ENCODE measurements at regions not wholly inside any gene's neighbourhood (a gene's known extent, or its start where the extent isn't known, plus 50 kb on each side); places are given as distances from the start of the nearest gene placed in this dataset.
A peak's percentile ranks its signal among the peaks of the same experiment; 100 is the strongest.

- no peak overlapping the region for H3K27ac ChIP-seq (ENCODE audit: low read depth, low read length)
- no peaks in the 10 kb centered on the region for H3K9me3 ChIP-seq (ENCODE audit: low read depth, low read length)
- no peak for DNase-seq (ENCODE audit: insufficient read length, low spot score, missing footprints)
These were observed 325.2 kb downstream of the NR2F1-AS1 start for GRCh38 chr5:93255796-93256195.

GRCh38 chr5:93252165-93252564, 328.9 kb downstream of the NR2F1-AS1 start:
- peak; percentile 44 for TF ChIP-seq CTCF (IDR thresholded peaks at IDR 0.05; ENCODE audit: extremely low read depth, low read depth, low read length)
- Histone ChIP-seq H3K9me3 (ENCODE audit: low read depth, low read length) (no peaks in the 10 kb centered on the region), H3K79me2 (ENCODE audit: insufficient read depth, low read length) (no peaks in the 10 kb centered on the region), H3K27ac (ENCODE audit: low read depth, low read length) (no peak overlapping the region), H3K36me3 (ENCODE audit: insufficient read depth, low read length) (no peaks in the 10 kb centered on the region), H3K4me2 (ENCODE audit: insufficient read depth, low read length) (no peak overlapping the region), H3K27me3 (ENCODE audit: insufficient read depth, low read length) (no peaks in the 10 kb centered on the region), H4K20me1 (ENCODE audit: insufficient read depth, low read length) (no peaks in the 10 kb centered on the region), H3K4me1 (ENCODE audit: insufficient read depth, low read length) (peaks cover 13% of the 10 kb centered on the region), H3K4me3 (ENCODE audit: insufficient read depth, low read length) (no peak overlapping the region), H2AFZ (ENCODE audit: low read length) (no peak overlapping the region)
- no peak for DNase-seq (ENCODE audit: insufficient read length, low spot score, missing footprints)

More at GRCh38 chr5:93255796-93256195, 325.2 kb downstream of the NR2F1-AS1 start:
- peaks cover 4% of the 10 kb centered on the region for H3K4me1 ChIP-seq (ENCODE audit: insufficient read depth, low read length)
- TF ChIP-seq CTCF (IDR thresholded peaks at IDR 0.05; ENCODE audit: extremely low read depth, low read depth, low read length) = no peak
- no peaks in the 10 kb centered on the region for H4K20me1 ChIP-seq (ENCODE audit: insufficient read depth, low read length)
- H3K4me2 ChIP-seq (ENCODE audit: insufficient read depth, low read length) = no peak overlapping the region
- H3K27me3 ChIP-seq (ENCODE audit: insufficient read depth, low read length) = no peaks in the 10 kb centered on the region
- H3K36me3 ChIP-seq (ENCODE audit: insufficient read depth, low read length) = no peaks in the 10 kb centered on the region
- no peak overlapping the region for H2AFZ ChIP-seq (ENCODE audit: low read length)
- no peak overlapping the region for H3K4me3 ChIP-seq (ENCODE audit: insufficient read depth, low read length)
- no peaks in the 10 kb centered on the region for H3K79me2 ChIP-seq (ENCODE audit: insufficient read depth, low read length)

DNA sequence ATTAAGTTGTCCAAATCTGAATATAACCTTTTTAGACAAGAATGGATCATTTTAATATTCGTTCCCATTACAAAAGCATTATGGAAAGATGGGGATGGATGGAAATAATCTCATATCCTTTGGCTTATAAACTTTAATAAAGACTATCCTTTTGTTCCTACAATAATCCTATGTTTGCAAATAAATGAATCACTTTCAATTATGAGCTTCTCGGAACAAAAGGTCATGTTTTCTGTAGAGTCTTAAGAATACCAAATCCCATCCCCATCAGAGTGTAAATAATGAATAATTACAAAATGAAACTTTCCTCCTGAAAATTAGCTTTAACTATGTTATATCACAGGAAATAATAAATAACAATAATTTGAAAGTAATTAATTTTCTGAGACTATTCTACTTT, 329.7 kb downstream of the NR2F1-AS1 start:
- Histone ChIP-seq H3K27ac (ENCODE audit: low read depth, low read length) (no peak overlapping the region), H3K79me2 (ENCODE audit: insufficient read depth, low read length) (no peaks in the 10 kb centered on the region), H3K4me2 (ENCODE audit: insufficient read depth, low read length) (no peak overlapping the region), H2AFZ (ENCODE audit: low read length) (no peak overlapping the region), H3K9me3 (ENCODE audit: low read depth, low read length) (no peaks in the 10 kb centered on the region), H3K4me1 (ENCODE audit: insufficient read depth, low read length) (peaks cover 13% of the 10 kb centered on the region), H3K36me3 (ENCODE audit: insufficient read depth, low read length) (no peaks in the 10 kb centered on the region), H3K4me3 (ENCODE audit: insufficient read depth, low read length) (no peak overlapping the region), H3K27me3 (ENCODE audit: insufficient read depth, low read length) (no peaks in the 10 kb centered on the region), H4K20me1 (ENCODE audit: insufficient read depth, low read length) (no peaks in the 10 kb centered on the region)
- no peak for TF ChIP-seq CTCF (IDR thresholded peaks at IDR 0.05; ENCODE audit: extremely low read depth, low read depth, low read length)
- no peak for DNase-seq (ENCODE audit: insufficient read length, low spot score, missing footprints)

DNA sequence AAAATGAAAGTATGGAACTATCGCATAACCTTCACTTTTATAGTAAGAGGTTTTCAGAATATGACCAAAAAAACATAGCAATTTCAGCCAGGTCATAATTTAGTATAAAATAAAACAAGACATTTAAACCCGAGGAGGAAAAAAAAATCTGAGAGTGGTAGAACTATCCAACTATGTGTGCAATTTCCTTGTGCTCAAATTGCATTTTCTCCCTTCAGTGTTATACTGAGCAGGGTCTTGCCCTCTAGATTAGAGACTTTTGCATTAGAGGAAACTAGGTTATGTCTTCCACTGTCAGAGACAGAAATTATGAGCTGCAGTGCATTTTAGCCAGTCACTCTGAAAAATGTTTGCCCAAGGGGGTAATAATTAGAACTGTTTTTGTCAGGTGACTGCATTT, 330.6 kb downstream of the NR2F1-AS1 start:
- H2AFZ ChIP-seq (ENCODE audit: low read length) = peak overlapping the region; percentile 12
- peak overlapping the region; percentile 64 for H3K4me2 ChIP-seq (ENCODE audit: insufficient read depth, low read length)

More for the DNA sequence above, 330.6 kb downstream of the NR2F1-AS1 start:
- Histone ChIP-seq H3K4me3 (ENCODE audit: insufficient read depth, low read length) (peak overlapping the region; percentile 36), H3K27me3 (ENCODE audit: insufficient read depth, low read length) (no peaks in the 10 kb centered on the region), H3K4me1 (ENCODE audit: insufficient read depth, low read length) (peaks cover 13% of the 10 kb centered on the region), H3K79me2 (ENCODE audit: insufficient read depth, low read length) (no peaks in the 10 kb centered on the region), H3K36me3 (ENCODE audit: insufficient read depth, low read length) (no peaks in the 10 kb centered on the region), H3K9me3 (ENCODE audit: low read depth, low read length) (no peaks in the 10 kb centered on the region), H4K20me1 (ENCODE audit: insufficient read depth, low read length) (no peaks in the 10 kb centered on the region), H3K27ac (ENCODE audit: low read depth, low read length) (no peak overlapping the region)
- no peak for TF ChIP-seq CTCF (IDR thresholded peaks at IDR 0.05; ENCODE audit: extremely low read depth, low read depth, low read length)
- no peak for DNase-seq (ENCODE audit: insufficient read length, low spot score, missing footprints)
